ENCODE measurements at regions not wholly inside any gene's neighbourhood (a gene's known extent, or its start where the extent isn't known, plus 50 kb on each side); places are given as distances from the start of the nearest gene placed in this dataset.
A peak's percentile ranks its signal among the peaks of the same experiment; 100 is the strongest.
"Not testable (repeated sequence)": the region's sequence is repeated elsewhere in the genome, so short reads cannot be mapped to it uniquely, and the experiment has no call there.

DNA sequence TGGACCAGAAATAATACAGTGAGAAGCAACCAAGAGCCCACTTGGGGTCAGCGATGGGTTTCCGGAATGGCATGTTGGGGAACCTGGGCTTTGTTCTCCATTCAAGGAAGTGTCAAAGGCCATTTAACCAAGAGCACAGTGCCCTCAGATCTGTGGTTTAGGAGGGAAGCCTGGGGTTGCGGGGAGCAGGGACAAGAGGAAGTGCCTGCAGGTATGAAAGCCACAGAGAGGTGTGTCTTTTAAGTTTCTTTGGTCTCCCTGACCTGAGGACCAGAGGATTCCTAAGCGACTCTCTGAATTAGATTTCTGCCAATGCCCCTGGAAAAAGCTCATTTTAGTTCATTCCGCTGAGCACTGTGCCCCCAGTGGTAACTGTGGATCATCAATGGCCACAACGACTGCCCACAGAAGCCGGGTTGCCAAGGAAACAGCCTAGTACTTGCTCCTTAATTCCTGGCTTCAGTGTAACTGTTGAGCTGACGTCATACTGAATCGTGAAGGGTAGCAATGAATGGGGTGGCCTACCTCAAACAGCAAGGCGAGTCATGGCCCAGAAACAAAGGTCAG is 107.3 kb upstream of the SPIN1 start:
- DNase-seq, result peak in 1 of 2 donors; percentile 2

- DNase-seq, result no peak
Observed at GRCh38 chr9:88278036-88278435, 110.2 kb upstream of the SPIN1 start.

- DNase-seq, result no peak
Observed at GRCh38 chr9:88274078-88274477, 114.2 kb upstream of the SPIN1 start.

GRCh38 chr9:88272986-88273385 is 115.3 kb upstream of the SPIN1 start:
- no peak for DNase-seq

GRCh38 chr9:88270413-88270812 is 117.8 kb upstream of the SPIN1 start:
- no peak for DNase-seq

GRCh38 chr9:88268886-88269285 is 119.4 kb upstream of the SPIN1 start:
- no peak for DNase-seq

DNA sequence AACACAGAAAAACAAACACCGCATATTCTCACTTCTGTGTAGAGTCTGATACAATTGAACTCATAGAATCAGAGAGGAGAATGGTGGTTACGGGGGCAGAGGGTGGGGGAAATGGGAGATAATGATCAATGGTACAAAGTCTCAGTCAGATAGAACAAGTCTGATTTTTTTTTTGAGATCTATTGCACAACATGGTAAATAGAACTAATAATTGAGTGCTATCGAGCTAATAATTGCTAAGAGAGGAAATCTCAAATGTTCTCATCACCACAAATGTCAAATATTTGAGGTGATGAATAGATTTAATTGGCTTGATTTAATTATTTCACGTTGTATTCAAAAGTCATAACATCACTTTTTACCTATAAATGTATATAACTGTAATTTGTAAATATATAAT is 121.0 kb upstream of the SPIN1 start:
- no peak for DNase-seq

DNA sequence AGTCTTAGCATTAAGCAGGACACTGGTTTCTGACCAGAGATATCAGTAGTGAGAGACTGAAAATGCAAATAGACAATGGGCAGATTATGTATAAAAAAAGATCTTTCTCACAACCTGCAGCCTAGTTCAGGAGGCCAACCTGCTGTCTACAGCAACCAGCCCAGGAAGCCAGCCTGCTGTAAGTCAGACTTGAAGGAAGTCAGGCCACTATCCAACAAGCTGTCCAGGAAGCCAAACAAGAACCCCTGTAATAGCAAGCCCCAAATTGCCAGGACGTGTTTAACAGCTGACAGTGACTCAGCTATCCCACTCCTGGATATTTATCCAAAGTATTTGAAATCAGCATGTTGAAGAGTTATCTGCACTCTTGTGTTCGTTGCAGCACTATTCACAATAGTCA is 121.8 kb upstream of the SPIN1 start:
- no peak for DNase-seq

- no peak for DNase-seq
Observed at GRCh38 chr9:88259001-88259400, 120.7 kb upstream of the SPATA31C2 start.

GRCh38 chr9:88258601-88259000 is 120.3 kb upstream of the SPATA31C2 start:
- no peak for DNase-seq

- DNase-seq, result peak; percentile 13 to 14
Observed at GRCh38 chr9:88258024-88258423, 119.7 kb upstream of the SPATA31C2 start.

- no peak for DNase-seq
Observed at GRCh38 chr9:88256216-88256615, 117.9 kb upstream of the SPATA31C2 start.

- DNase-seq, result not testable (repeated sequence)
Observed at GRCh38 chr9:88255806-88256205, 117.5 kb upstream of the SPATA31C2 start.

DNA sequence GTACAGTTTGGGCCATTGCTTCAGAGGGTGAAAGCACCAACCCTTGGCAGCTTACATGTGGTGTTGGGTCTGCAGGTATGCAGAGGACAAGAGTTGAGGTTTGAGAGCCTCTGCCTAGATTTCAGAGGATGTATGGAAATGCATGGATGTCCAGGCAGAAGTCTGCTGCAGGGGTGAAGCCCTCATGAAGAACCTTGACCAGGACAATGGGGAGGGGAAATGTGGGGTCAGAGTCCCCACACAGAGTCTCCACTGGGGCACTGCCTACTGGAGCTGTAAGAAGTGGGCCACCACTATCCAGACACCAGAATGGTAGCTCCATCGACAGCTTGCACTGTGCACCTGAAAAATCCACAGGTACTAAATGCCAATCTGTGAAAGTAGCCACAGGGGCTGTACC is 113.6 kb upstream of the SPATA31C2 start:
- DNase-seq, result no peak

GRCh38 chr9:88243736-88244135 is 105.5 kb upstream of the SPATA31C2 start:
- no peak for DNase-seq

DNA sequence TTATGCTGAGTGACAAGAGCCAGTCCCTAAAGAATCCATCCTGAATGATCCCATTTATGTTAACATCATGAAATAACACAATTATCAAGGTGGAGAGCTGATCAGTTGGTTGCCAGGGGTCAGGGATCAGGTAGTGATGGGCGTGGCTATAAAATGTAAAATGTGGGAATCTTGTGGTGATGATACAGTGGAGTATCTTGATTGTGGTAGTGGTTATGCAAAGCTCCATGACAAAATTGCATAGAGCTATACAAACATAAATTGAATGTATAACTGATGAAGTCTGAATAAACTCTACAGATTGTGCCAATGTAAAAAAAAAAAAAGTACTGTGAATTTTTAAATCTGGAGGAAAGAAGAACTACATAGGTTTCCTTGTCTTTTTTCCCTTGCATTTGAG is 104.6 kb upstream of the SPATA31C2 start:
- no peak for DNase-seq

DNA sequence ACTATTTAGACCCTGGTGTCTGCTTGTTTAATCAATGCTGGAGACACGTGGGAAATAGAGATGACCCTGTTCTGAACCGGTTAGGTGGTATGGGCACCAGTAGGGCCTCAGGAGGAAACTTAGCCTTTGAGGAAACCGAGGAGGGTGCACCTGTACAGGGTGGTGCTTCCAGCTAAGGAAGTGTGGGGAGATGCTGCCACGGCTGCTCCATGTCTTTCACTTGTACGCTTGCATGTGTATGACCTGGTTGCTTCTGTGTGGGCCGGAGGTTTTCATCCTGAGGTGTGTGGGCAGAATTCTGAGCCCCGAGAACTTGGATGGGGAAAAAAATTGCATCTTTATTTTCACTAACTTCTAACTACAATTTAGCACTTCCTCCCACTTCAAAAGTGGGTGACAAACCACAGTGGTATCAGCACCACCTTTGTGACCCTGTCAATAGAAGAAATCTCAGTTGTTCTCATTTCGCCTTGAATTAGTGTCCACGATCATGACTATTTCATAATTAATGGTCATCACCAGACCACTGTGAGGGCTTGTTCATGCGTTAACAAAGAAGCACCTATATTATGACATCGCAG is 99.8 kb upstream of the SPATA31C2 start:
- DNase-seq, result no peak

- DNase-seq, result no peak
Observed at GRCh38 chr9:88237479-88237961, 99.2 kb upstream of the SPATA31C2 start.

- DNase-seq, result peak in 1 of 2 donors; percentile 47
Observed at GRCh38 chr9:88236511-88237478, 98.5 kb upstream of the SPATA31C2 start.

- DNase-seq, result no peak
Observed at GRCh38 chr9:88235615-88236014, 97.3 kb upstream of the SPATA31C2 start.

DNA sequence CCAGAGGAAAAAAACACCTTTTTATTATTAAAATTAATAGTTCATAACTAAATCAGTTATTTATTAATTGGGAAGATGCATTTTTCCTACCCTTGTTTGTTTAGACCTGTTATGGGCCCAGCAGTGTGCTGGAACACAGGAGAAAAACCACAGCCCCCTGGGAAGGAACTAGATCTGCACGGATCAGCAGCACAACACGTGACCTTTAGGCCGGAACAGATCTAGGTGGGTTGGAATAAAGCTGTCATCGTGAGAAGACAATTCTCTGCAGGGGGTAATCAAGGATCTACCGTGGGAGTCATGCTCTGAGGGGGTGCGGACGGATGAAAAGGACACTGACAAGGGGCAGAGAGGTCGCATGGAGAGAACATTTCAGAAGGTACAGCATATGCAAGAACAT is 95.8 kb upstream of the SPATA31C2 start:
- no peak for DNase-seq

- no peak for DNase-seq
Observed at GRCh38 chr9:88233091-88233490, 94.8 kb upstream of the SPATA31C2 start.

DNA sequence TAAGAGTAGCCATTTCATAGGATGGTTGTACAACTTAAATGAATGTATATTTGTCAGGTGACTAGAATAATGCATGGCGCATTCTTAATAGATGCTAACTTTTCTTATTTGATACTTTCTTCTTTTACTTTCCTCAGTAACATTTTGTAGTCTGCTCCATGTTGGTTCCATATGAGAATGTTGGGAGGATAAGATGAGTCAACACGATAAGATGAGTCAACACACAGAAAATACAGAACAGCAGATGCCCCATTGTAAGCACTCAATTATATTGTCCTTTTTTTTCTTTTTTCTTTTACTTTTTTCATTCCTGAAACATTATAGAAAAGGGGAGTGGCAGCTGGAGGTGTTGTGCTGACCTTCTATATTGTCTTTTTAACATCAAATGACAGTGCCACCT is 92.3 kb upstream of the SPATA31C2 start:
- DNase-seq, result no peak

DNA sequence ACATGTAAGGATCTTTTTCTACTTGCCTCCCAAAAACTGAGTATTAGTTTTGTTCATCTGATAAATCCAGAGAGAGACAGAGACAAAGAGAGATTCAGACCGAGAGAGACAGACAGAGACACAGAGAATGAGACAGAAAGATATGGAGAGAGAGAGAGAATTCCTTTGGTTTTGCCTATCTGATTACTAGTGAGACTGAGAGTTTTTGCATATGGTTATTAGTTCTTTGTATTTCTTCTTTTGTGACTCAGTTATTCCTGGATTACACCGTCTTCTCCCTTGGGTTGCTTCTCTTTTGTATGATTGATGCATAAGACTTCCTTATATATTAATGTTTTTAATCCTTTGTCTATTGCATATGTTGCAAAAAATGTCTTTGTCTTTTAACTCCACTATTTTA is 91.2 kb upstream of the SPATA31C2 start:
- no peak for DNase-seq

Measured in hippocampal formation (tissue), 2 donors.